HCT116 (cell line): ENCODE measurements at regions not wholly inside any gene's neighbourhood (a gene's known extent, or its start where the extent isn't known, plus 50 kb on each side); places are given as distances from the start of the nearest gene placed in this dataset.

Experiments
- ATAC-seq: fragments of 200-7000 bp; cut with Tn5 transposase; 2 replicates; pipeline ENCODE4 v1.9.1; 2020; ENCODE audit warnings: mild to moderate bottlenecking, moderate library complexity
- BruUV-seq: library from RNA; stranded (reverse); fragments of 400-500 nt; replicated peaks from 2 replicates; lab custom pipeline; 2021; lab: Mats Ljungman, UMichigan
- CTCF ChIA-PET: fragments of 300-600 bp; sonication (Branson Sonifier 250); formaldehyde crosslinking; loops from one replicate; lab custom pipeline; 2021; ENCODE audit warnings: antibody characterized with exemption; lab: Charles Lee
- POLR2A ChIA-PET: fragments of 300-600, 350-600 bp; sonication (Branson Sonifier 250); formaldehyde crosslinking; loops from one replicate; lab custom pipeline; 2021; ENCODE audit warnings: antibody characterized with exemption; lab: Charles Lee
- RAD21 ChIA-PET, 2 experiments: fragments of 300-600 bp; sonication (Branson Sonifier 250); formaldehyde crosslinking; loops; one replicate each; lab custom pipeline; 2023; ENCODE audit warnings: low total read pairs in 2 of 2; ENCODE audit not compliant: uncharacterized antibody in 2 of 2, unreplicated experiment in 2 of 2, low non-redundant PET in 1 of 2; lab: Charles Lee
- DNase-seq: peaks from one replicate; pipeline ENCODE4 v3.0.0-alpha.2; 2010; ENCODE audit warnings: low read depth, low spot score
- H2AFZ ChIP-seq: fragments of 200-600 bp; shearing (Covaris generic), sonication (generic); 2 replicates; pipeline ENCODE4 v1.6.1; 2017; ENCODE audit warnings: low read depth, mixed run types, mixed read lengths, antibody characterized with exemption, low read length; ENCODE audit not compliant: poor library complexity, severe bottlenecking
- H3K27ac ChIP-seq: 2 replicates; pipeline ENCODE4 v1.5.1; 2012; ENCODE audit warnings: low read depth, low read length
- H3K27me3 ChIP-seq: fragments of 200-600 bp; sonication (generic); 2 replicates; pipeline ENCODE4 v1.6.1; 2016; ENCODE audit warnings: mixed run types, low read length, mixed read lengths; ENCODE audit not compliant: insufficient read depth
- H3K36me3 ChIP-seq, 2 experiments: fragments of 200-500 bp in 1 of 2; fragments of 200-600 bp in 1 of 2; sonication (Bioruptor generic) in 1 of 2; sonication (generic) in 1 of 2; 2 replicates each; pipeline versions ENCODE4 v1.5.1 to v1.6.1; 2014 to 2016; ENCODE audit warnings: low read length in 2 of 2, inconsistent platforms in 1 of 2, mixed read lengths in 1 of 2, mixed run types in 1 of 2; ENCODE audit not compliant: insufficient read depth in 2 of 2, control insufficient read depth in 1 of 2
- H3K4me1 ChIP-seq, 2 experiments: fragments of 200-600 bp in 1 of 2; sonication (generic) in 1 of 2; 2 replicates each; pipeline versions ENCODE4 v1.5.1 to v1.6.1; 2012 to 2017; ENCODE audit warnings: low read length in 2 of 2, inconsistent platforms in 1 of 2, mild to moderate bottlenecking in 1 of 2, mixed read lengths in 1 of 2, mixed run types in 1 of 2, moderate library complexity in 1 of 2; ENCODE audit not compliant: insufficient read depth in 2 of 2, control insufficient read depth in 1 of 2
- H3K4me2 ChIP-seq: fragments of 200-600 bp; sonication (generic); 2 replicates; pipeline ENCODE4 v1.6.1; 2017; ENCODE audit warnings: mixed run types, low read length, mixed read lengths
- H3K4me3 ChIP-seq, 2 experiments: fragments of 200-600 bp in 1 of 2; sonication (generic) in 1 of 2; replicated peaks in 1 of 2; 2 replicates each; pipeline ENCODE4 v1.5.1; 2011 to 2016; ENCODE audit warnings: low read length in 2 of 2, control low read depth in 1 of 2, low read depth in 1 of 2, mild to moderate bottlenecking in 1 of 2, mixed read lengths in 1 of 2, mixed run types in 1 of 2
- H3K79me2 ChIP-seq: fragments of 200-600 bp; sonication (generic); 2 replicates; pipeline ENCODE4 v1.6.1; 2017; ENCODE audit warnings: mild to moderate bottlenecking, mixed run types, low read length, moderate library complexity, mixed read lengths; ENCODE audit not compliant: insufficient read depth
- H3K9ac ChIP-seq: fragments of 200-600 bp; sonication (generic); 2 replicates; pipeline ENCODE4 v1.6.1; 2016; ENCODE audit warnings: low read length, mixed read lengths
- H3K9me2 ChIP-seq: fragments of 200-600 bp; sonication (generic), shearing (Covaris generic); 2 replicates; pipeline ENCODE4 v1.6.1; 2017; ENCODE audit warnings: mixed run types, mild to moderate bottlenecking, moderate library complexity; ENCODE audit not compliant: insufficient read depth
- H3K9me3 ChIP-seq, 2 experiments: fragments of 200-500 bp in 1 of 2; fragments of 200-600 bp in 1 of 2; sonication (Bioruptor generic) in 1 of 2; sonication (generic) in 1 of 2; 2 replicates each; pipeline ENCODE4 v1.6.1; 2014 to 2017; ENCODE audit warnings: low read length in 2 of 2, mixed read lengths in 2 of 2, inconsistent platforms in 1 of 2, low read depth in 1 of 2, mild to moderate bottlenecking in 1 of 2, mixed run types in 1 of 2, moderate library complexity in 1 of 2; ENCODE audit not compliant: control insufficient read depth in 1 of 2, insufficient read depth in 1 of 2
- H4K20me1 ChIP-seq: fragments of 200-600 bp; sonication (generic), shearing (Covaris generic); 2 replicates; pipeline ENCODE4 v1.6.1; 2017; ENCODE audit warnings: mixed run types, mild to moderate bottlenecking, moderate library complexity; ENCODE audit not compliant: insufficient read depth
- ATF3 ChIP-seq: IDR thresholded peaks from 2 replicates; pipeline ENCODE4 v1.6.1; 2012
- EGR1 ChIP-seq: IDR thresholded peaks from 2 replicates; pipeline ENCODE4 v1.6.1; 2012; ENCODE audit warnings: low read depth
- FOSL1 ChIP-seq: IDR thresholded peaks from 2 replicates; pipeline ENCODE4 v1.6.1; 2012; ENCODE audit warnings: low read depth
- POLR2A ChIP-seq: IDR thresholded peaks from 2 replicates; pipeline ENCODE4 v1.7.0; 2011; ENCODE audit warnings: borderline replicate concordance; ENCODE audit not compliant: insufficient read depth, insufficient read length; ENCODE audit errors: extremely low read depth
- SIN3A ChIP-seq: IDR thresholded peaks from 2 replicates; pipeline ENCODE4 v1.6.1; 2012; ENCODE audit warnings: low read depth
- SP1 ChIP-seq: IDR thresholded peaks from 2 replicates; pipeline ENCODE4 v1.6.1; 2012; ENCODE audit warnings: low read depth
- SRF ChIP-seq: IDR thresholded peaks from 2 replicates; pipeline ENCODE4 v1.6.1; 2012; ENCODE audit warnings: low read depth
- ZNF274 ChIP-seq: fragments of 200-500 bp; sonication (Bioruptor generic); IDR thresholded peaks from 2 replicates; pipeline ENCODE4 v1.6.1; 2014; ENCODE audit warnings: mild to moderate bottlenecking, low read depth, low read length, inconsistent platforms
- intact Hi-C: fragments of 100-400 bp; cut with micrococcal nuclease; formaldehyde crosslinking; loops from 2 replicates; pipeline ENCODE4 v1.10.0; 2022
- TF ChIP-seq, protein P1 (sequence below): IDR thresholded peaks from 2 replicates; pipeline ENCODE4 v1.6.1; 2012; ENCODE audit warnings: low read depth

GRCh38 chr13:86920961-86921360 is 750.2 kb upstream of the SLITRK5 start:
- BruUV-seq, result no TSS peak
- no peak overlapping the region for H3K9ac ChIP-seq
- H3K9me3 ChIP-seq, result no peaks in the 10 kb centered on the region
- RAD21 ChIA-PET, result no interaction called here
- H3K79me2 ChIP-seq, result no peaks in the 10 kb centered on the region
- H3K9me2 ChIP-seq, result no peaks in the 10 kb centered on the region
- no peak overlapping the region for H2AFZ ChIP-seq
- POLR2A ChIA-PET, result no interaction called here
- CTCF ChIA-PET, result no interaction called here
- intact Hi-C loops, result no loop called here
- H3K36me3 ChIP-seq, result no peaks in the 10 kb centered on the region
- no peak for ATAC-seq
- DNase-seq, result no peak
- H4K20me1 ChIP-seq, result no peaks in the 10 kb centered on the region
- H3K4me2 ChIP-seq, result no peak overlapping the region
- H3K27me3 ChIP-seq, result no peaks in the 10 kb centered on the region
- no peak overlapping the region for H3K4me3 ChIP-seq
- no peak overlapping the region for H3K27ac ChIP-seq
- no peaks in the 10 kb centered on the region for H3K4me1 ChIP-seq
- TF ChIP-seq FOSL1 (no peak), SIN3A (no peak), SRF (no peak), POLR2A (no peak), SP1 (no peak), EGR1 (no peak), ATF3 (no peak), ZNF274 (no peak)
- TF ChIP-seq, protein P1, sequence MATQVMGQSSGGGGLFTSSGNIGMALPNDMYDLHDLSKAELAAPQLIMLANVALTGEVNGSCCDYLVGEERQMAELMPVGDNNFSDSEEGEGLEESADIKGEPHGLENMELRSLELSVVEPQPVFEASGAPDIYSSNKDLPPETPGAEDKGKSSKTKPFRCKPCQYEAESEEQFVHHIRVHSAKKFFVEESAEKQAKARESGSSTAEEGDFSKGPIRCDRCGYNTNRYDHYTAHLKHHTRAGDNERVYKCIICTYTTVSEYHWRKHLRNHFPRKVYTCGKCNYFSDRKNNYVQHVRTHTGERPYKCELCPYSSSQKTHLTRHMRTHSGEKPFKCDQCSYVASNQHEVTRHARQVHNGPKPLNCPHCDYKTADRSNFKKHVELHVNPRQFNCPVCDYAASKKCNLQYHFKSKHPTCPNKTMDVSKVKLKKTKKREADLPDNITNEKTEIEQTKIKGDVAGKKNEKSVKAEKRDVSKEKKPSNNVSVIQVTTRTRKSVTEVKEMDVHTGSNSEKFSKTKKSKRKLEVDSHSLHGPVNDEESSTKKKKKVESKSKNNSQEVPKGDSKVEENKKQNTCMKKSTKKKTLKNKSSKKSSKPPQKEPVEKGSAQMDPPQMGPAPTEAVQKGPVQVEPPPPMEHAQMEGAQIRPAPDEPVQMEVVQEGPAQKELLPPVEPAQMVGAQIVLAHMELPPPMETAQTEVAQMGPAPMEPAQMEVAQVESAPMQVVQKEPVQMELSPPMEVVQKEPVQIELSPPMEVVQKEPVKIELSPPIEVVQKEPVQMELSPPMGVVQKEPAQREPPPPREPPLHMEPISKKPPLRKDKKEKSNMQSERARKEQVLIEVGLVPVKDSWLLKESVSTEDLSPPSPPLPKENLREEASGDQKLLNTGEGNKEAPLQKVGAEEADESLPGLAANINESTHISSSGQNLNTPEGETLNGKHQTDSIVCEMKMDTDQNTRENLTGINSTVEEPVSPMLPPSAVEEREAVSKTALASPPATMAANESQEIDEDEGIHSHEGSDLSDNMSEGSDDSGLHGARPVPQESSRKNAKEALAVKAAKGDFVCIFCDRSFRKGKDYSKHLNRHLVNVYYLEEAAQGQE, result no peak
